ENCODE measurements at regions not wholly inside any gene's neighbourhood (a gene's known extent, or its start where the extent isn't known, plus 50 kb on each side); places are given as distances from the start of the nearest gene placed in this dataset.

DNA sequence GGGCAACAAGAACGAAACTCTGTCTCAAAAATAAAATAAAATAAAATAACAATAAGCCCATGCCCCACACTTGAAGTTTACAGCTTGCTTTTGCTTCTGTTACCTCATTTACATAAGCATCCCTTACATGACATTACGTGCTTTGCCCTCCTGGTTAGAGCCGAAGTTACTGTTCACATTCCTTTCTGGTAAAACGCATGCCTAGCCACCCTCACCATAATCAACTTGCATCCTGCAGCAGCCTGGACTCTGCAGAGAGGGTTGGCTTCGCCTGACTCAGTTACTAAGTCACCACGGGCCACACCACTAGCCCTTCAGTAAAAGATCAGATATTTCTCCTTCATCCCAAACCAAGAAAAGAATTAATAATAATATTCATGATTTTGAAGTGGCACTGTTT, 736.0 kb upstream of the AUTS2 start:
- TF ChIP-seq ZNF792 (tag by site-specific recombination; IDR thresholded peaks at IDR 0.05) (no peak), ZNF239 (tag by site-specific recombination; IDR thresholded peaks at IDR 0.05) (no peak)
- TF ChIP-seq, protein P1, sequence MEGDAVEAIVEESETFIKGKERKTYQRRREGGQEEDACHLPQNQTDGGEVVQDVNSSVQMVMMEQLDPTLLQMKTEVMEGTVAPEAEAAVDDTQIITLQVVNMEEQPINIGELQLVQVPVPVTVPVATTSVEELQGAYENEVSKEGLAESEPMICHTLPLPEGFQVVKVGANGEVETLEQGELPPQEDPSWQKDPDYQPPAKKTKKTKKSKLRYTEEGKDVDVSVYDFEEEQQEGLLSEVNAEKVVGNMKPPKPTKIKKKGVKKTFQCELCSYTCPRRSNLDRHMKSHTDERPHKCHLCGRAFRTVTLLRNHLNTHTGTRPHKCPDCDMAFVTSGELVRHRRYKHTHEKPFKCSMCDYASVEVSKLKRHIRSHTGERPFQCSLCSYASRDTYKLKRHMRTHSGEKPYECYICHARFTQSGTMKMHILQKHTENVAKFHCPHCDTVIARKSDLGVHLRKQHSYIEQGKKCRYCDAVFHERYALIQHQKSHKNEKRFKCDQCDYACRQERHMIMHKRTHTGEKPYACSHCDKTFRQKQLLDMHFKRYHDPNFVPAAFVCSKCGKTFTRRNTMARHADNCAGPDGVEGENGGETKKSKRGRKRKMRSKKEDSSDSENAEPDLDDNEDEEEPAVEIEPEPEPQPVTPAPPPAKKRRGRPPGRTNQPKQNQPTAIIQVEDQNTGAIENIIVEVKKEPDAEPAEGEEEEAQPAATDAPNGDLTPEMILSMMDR (tag by site-specific recombination; IDR thresholded peaks at IDR 0.05), result no peak

Measured in HEK293 (cell line).